PC-3 (cell line): ENCODE measurements at regions not wholly inside any gene's neighbourhood (a gene's known extent, or its start where the extent isn't known, plus 50 kb on each side); places are given as distances from the start of the nearest gene placed in this dataset.

ENCODE experiments used
- CTCF ChIP-seq: fragments of 300-600 bp; sonication (generic); conservative IDR thresholded peaks from 2 replicates; pipeline ENCODE4 v1.5.1; 2017; ENCODE audit warnings: antibody characterized with exemption, low read depth, mild to moderate bottlenecking, low read length
- EZH2 ChIP-seq: fragments of 300-600 bp; sonication (generic); IDR thresholded peaks from one replicate; pipeline ENCODE4 v1.6.1; 2017; ENCODE audit warnings: antibody characterized with exemption, mild to moderate bottlenecking, low read length; ENCODE audit not compliant: unreplicated experiment
- EZH2phosphoT487 ChIP-seq: fragments of 300-600 bp; sonication (generic); IDR thresholded peaks from 2 replicates; pipeline ENCODE4 v1.6.1; 2018; ENCODE audit warnings: mild to moderate bottlenecking, antibody characterized with exemption, low read length, borderline replicate concordance

GRCh38 chr20:62527781-62528180 lies 52.0 kb upstream of the GATA5 start:
- TF ChIP-seq CTCF = no peak
- no peak for TF ChIP-seq EZH2
- no peak for TF ChIP-seq EZH2phosphoT487
